Inflammatory macrophage treated with lipopolysaccharide for 4 hours (primary cell): ENCODE measurements at regions not wholly inside any gene's neighbourhood (a gene's known extent, or its start where the extent isn't known, plus 50 kb on each side); places are given as distances from the start of the nearest gene placed in this dataset.
"Not testable (repeated sequence)": the region's sequence is repeated elsewhere in the genome, so short reads cannot be mapped to it uniquely, and the experiment has no call there.

Experiments used
- DNase-seq: peaks from one replicate; pipeline ENCODE4 v3.0.0-alpha.2; 2020

DNA sequence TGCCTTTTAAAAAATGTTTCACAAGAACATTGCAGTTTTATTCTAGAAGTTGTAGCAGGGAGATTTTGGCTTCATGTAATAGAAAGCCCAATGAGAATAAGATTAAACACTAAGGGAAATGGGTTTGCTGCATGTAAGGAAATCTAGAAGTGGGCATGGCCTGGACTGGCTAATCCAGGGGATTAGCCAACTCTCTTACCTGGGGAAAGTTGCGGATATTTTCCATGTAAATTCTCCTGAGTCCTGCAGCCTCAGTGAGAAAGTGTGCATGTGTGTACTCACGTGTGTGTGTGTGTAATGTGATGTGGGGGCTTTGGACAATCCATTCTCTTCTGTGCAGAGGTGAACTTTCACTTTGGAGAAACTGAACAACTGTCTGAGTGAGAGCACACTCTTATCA is 775.1 kb upstream of the TPTE start:
- not testable (repeated sequence) for DNase-seq

DNA sequence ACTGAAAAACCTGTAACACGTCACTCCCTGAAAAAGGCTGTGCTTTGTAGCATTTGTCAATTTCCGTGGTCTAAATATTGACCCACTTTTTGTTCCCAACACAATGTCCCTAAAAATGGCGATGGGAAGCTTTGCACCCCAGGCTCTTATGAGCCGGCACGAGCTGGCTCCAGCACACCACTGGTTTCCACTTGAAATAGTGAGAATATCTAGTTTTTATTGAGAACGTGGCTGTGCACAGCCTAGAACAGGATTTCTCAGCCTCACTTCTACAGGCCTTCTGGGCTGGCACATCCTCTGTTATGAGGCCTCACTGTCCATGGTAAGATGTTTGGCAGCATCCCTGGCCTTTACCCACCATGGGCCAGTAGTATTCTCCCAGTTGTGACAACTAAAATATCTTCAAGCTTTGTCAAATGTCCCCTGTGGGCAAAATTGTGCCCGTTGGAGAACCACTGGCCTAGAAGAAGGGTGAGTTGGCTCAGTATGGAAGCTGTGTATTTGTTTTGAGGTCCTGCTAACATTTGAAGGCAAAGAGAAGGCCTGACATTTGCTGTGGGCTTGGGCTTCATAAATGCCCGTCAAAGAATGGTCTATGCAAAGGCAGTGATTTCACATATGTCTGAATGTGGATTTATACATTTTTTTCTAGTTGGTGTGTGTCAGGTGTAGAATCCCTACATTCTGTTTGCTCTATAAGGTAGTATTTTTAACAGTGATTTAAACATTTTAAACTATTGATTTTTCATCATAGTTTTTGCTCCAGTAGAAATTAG is 774.4 kb upstream of the TPTE start:
- not testable (repeated sequence) for DNase-seq

DNA sequence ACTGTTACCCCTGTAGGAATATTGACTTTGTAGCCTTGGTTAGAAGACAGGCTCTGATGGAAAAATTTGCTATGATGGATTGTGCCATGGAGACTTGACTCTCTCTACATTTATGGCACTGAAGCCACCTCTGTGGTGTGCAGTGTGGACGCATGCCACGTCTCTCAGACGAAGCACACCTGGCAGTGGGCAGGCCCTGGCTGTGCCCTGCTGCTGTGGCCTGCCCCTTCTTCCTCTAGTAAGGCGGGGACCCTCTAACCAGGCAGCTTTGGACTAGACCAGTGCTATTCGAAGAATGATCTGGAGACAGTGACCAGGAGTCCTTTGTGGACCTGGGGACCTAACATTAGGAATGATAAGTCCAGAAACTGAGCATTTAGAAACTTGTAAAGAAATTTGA is 773.5 kb upstream of the TPTE start:
- DNase-seq, result not testable (repeated sequence)

DNA sequence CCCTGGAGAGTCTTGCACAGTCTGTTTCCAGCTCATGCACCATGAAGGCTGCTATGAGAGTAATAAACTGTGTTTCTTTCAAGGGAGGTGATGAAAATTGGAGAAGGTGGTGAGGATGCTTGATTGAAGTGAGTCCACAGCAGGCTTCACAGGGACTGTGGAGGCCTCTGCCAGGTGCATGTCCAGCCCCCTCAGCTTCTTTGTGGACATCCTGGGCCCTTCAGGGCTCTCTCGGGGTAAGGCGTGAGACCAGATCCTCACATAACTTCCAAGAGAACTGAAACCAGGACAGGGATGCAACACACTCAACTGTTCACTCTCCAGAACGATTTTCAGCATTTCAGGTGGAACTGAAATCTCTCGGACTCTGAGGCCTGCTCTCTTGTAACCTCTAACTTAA is 772.9 kb upstream of the TPTE start:
- not testable (repeated sequence) for DNase-seq

DNA sequence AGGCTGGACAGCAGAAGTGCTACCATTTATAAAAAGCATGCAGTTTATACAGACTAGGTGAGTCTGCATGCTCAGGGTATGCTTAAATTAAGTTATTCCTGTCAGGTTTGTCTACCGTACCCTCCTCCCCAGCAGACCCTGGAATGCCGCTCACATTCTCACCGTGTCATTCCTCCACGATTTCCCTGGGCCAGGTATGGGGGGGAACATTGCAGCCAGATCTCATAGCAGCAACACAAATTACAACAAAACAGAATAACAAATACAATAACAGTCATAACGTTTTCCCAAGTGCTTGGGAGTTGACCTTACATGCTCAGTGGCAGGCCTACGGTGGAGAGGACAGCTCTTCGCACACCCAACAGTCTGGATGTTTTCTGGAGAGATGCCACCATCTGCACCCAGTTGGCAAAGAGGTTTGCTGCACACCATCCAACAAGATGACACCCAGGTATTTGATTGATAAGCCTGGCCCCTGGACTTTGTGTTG is 771.6 kb upstream of the TPTE start:
- not testable (repeated sequence) for DNase-seq

DNA sequence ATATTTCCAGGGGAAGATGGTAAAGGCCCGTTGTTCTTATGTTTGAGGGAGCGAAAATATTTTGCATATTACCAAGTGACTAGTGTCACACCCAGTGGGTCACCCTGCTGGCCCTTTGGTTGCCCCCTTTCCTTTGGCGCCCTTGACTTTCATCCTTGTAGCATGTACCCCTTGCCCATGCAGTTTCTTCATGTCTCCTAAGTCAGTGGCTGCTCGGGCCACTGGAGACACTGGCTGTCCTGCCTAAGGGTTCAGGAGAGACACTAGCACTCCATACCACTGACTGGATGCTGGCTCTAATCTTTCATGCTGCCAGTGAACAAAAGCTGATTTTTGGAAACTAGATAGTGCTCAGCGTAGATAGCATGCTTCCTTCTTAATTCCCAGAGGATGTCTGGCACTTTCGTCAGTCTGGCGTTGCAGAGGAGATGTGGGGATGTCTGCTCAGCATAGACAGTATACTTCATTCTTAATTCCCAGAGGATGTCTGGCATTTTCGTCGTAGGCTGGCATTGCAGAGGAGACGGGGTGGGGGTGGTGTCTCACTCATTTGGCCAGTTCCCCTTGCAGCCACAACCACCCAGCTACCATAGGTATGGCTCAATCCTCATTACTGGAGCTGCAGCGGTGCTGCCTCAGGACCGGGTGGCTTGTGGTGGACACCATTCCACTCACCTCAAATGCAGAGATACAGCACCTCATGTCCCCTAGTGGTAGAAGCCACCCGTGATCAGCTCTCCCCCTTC is 770.9 kb upstream of the TPTE start:
- no peak for DNase-seq

DNA sequence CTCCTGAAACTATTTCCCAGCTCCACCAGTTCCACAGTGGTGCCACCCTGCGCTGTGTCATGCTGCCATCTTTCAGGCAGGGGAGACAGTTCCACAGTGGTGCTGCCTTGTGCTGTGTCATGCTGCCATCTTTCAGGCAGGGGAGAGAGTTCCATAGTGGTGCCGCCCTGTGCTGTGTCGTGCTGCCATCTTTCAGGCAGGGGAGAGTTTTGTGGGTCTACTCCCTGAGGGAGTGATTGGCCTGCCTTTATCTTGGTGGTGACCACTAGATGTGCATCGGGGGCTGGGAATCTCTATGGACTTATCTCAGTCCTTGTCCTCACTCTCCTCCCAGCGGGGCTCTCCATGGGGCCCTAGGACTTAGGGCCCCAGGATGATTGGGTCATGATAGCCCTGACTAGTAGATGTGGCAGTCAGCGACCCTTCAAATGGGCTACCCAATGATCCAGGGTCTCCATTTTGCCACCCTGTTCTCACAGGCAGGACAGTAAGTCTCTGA is 770.2 kb upstream of the TPTE start:
- DNase-seq, result not testable (repeated sequence)

DNA sequence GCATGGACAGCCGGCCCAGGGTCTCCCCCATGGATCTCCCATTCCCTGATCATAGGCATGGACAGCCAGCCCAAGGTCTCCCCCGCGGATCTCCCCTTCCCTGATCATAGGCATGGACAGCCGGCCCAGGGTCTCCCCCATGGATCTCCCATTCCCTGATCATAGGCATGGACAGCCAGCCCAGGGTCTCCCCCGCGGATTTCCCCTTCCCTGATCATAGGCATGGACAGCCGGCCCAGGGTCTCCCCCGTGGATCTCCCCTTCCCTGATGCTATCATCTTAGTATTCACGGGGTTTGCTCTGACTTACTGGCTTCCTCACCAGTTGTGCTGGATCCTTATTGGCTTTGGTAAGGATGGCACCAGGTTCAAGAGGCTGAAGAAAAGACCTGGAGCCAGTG is 769.4 kb upstream of the TPTE start:
- not testable (repeated sequence) for DNase-seq

DNA sequence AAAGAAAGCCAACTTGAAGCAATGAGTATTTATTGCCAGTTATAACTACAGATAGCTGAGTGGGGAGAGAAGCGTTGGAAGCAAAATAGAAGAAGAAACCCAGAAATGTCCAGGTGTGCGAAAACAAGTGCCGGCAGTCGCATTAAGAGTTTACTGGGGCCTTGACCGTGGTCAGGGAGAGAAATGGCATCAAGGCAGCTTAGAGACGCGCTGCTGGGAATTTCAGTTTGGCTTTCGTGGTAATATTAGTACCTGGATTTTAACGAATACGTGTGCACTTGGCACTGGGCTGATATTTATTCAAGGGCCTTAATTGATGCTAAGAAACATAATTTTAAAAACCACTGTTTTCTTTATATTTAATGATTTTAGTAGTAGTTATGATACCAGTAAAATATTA is 767.9 kb upstream of the TPTE start:
- not testable (repeated sequence) for DNase-seq

DNA sequence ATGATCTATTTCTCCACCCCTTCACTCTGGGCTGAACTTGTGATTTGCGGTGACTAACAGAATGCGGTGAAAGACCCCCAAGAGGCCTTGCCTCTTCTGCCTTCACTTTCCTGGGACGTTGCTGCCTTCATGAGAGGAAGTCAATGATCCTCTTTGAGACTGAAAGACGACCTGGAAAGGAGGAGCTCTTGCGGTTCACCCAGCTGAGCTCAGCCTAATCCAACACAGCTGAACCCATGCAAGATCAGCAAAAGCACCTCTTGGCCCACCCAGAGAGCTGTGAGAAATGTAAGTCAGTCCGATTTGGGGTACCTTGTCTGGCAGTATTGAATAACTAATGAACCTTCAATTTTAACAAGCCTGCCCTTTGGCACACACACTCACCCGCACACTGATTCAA is 767.4 kb upstream of the TPTE start:
- no peak for DNase-seq

DNA sequence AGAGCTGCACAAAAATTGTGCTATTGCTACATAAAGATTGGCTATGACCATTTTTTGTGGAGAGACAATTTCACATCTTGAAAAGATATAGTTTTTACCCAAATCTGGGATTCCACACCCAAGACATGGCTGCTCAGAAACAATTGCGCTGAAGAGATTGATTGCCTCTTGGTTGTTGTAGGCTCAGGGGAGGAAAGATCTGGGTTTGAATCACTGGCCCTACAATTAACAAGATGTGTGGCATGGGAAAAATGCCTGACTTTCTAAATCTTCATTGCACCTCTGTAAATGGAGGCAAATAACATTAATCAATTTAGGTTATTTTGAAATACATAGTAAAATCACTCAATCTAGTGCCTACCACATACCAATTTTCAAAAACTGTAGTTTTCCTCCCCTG is 766.9 kb upstream of the TPTE start:
- DNase-seq, result not testable (repeated sequence)

DNA sequence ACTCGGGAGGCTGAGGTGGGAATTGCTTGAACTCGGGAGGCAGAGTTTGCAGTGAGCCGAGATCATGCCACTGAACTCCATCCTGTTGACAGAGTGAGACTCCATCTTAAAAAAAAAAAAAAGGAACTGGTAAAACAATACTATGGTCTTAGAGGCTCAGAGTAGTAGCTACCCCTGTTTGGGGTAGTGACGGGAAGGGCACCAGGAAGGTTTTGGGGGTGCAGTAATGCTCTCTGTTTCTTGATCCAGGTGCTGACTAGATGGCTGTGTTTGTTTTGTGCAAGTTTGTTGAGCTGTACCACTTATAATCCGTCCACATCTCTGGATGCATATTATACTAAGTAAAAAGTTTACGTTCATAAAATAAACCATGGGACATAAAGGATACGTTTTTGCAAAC is 765.8 kb upstream of the TPTE start:
- DNase-seq, result no peak

DNA sequence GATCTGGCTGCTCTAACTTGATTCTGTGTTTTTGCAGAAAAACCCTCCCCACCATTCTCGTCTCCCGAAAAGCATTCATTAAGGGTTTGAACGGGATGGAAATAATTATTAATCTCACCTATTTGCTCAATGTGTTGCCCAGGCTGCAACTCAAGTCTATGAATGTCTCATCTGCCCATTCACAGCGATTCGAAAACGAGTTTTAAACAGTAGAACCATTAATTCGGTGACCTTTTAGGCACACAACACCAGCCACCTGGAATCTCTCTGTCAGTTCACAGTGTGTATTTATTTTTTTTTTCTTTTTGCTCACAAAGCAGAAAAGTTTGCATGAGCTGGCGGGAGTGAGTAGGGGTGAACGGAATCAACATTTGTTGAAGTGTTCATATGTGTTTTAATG is 764.7 kb upstream of the TPTE start:
- no peak for DNase-seq

DNA sequence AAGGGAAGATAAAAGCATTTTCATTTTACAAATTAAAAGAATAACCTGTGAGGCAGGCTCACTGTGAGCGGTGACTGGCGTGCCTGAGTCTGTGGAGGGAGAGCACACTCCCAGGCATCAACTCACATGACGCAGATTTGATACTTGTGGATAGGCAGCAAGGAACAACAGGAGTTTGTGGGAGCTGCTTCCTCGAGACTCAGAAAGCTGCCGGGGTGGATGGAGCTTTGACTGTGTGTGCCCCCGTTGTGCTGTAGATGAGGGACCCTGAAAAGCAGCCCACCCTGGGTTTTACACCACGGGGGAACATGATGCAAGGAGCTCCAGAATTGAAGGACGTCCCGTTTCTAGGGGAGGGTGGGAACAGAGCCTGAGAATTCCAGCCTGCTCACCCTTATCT is 764.3 kb upstream of the TPTE start:
- DNase-seq, result not testable (repeated sequence)

DNA sequence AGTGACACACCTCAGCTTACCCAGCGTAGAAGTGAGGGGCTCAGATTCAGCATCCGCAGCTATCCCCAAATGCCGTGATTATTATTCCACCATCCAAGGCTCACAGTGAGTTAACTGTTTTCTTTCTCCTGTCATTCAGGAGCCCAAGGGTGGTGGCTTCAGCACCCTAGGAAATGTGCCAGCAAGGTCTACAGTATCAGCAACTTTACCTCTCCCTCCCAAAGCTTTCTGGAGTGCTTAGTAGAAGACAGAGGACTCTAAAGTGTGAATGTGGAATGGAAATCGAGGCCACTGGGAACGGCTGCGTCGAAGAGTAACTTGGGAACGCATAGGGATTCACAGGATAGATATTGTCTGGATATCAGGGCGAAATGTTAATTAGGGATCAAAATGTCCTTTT is 763.8 kb upstream of the TPTE start:
- not testable (repeated sequence) for DNase-seq

DNA sequence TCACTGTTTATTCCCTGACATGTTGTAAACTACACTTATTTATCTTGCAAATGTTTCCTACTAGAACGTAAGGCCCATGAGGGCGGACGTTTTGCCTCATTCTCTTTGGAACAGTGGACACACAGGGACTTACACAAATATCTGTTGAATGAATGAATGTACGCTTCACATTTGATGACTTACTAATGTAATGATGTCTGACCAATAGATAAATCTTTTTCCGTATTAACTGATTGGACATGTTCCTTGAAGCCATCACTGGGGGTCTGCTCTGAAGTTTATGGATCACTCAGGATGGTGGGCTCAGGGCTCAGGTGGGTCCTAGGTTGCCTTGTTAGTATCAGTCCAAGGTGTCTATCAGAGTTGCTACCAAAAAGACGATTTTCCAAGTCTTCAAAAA is 763.2 kb upstream of the TPTE start:
- no peak for DNase-seq

DNA sequence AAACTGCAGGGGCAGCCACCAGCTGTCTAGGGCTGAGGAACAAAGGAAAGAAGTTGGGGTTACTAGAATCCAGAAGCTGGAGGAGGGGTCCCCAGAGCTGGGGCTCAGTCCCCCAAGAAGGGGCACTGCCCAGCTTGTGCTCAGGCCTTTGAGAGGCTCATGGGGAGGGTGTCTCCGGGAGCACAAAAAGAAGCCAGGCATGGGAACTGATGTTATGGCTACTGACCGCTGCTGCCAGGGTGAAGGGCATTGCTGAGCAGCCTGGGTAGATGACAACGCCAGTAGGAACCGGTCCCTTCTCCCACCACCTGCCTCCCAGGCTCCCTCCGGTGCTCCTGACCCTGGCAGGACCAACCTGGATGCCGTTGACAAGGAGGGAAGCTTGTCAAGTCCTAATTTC is 762.5 kb upstream of the TPTE start:
- DNase-seq, result no peak

DNA sequence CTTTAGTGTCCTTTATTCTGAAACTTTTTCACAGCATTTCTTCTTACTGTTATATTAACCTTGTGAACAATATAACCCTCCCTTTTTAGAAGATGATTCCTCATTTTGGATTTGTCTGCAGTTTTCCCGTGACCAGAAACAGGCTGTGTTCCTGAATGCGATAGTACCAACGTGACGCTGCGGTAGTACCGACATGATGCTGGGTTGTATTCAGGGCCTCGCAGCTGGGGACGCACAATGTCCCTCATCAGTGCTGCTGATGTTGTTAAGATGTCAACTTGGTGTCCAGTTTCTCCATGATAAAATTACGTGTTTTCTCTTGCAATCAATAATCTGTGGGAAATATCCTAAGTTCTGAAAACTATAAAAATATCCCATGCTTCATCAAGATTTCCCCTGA is 761.4 kb upstream of the TPTE start:
- no peak for DNase-seq

DNA sequence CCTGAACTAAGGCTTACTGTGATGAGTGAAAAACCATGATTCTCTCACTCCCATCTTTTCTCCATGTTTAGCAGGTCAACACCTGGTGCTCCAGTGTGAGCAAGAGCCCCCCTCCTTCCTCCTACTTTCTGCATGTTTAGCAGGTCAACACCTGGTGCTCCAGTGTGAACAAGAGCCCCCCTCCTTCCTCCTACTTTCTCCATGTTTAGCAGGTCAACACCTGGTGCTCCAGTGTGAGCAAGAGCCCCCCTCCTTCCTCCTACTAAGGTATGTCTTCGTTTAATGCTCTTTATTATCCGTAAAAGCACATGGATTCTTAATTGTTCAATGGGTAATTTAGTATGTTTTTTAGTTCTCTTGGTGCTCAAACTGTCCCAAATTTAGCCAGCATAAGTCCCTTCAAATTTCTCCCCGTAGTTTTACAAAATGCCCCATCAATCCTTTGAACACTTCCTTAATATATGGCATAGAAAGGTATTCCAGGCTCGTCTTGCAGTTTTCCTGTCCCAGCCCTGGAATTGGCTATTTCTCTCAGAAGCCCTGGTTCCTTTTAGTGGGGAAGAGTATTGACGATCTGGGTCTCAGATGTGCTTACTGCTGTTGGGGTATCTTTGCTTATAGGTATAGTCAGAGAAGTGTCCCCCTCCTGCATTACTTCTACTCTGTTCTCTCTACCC is 760.8 kb upstream of the TPTE start:
- DNase-seq, result no peak

DNA sequence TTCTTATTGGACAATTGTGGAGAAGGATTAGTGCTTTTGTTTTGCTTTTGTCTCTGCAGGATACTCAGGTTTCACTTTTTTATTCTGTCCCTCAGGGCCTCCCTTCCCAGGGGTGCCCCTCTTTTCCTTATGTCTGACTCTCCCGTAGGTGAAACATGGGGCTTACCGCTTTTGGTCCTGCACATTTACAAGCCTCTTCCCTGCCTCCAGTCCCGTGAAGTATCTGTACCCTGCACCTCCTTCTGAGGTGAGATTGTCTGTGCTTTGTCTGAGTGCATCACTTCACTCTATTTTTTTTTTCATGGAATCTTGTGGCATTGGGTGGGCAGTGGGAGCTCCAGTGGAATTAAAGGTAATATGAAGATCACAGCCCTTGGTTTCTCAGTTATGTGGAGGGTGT is 758.1 kb upstream of the TPTE start:
- no peak for DNase-seq

DNA sequence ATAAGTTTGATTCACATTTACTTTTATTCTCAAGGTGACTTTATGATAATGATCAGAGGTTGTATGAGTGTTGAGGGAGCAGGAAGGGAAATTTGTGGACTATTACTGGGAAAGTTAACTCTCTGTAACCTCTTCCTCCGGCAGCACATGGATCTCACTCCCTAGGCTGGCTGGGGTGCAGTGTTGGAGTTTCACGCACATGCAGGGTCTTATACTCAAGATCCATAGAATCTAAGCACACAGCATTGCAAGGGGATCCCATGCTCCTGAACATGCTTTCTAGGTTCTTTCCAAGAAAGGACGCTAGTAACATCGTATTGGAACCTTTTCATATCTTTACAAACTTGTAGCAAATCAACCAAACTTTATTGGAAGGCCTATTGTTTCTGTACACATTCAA is 757.6 kb upstream of the TPTE start:
- DNase-seq, result no peak

DNA sequence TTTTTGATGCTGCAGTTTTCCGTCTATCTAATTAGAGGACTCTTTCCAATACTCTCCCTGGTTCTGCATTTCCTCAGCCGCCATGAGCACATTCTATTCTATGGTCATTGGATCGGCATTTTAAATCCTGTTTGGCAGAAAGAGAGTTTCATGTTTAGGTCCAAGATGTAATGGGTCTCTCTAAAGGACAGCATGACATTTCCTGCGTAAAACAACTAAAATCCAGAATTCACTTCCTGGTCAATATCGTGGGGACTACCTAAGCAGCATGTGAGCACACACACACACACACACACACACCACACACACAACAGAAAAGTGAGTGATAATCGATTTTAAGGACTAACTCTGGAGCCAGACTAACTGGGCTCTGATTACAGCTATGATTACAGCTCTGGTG is 757.1 kb upstream of the TPTE start:
- not testable (repeated sequence) for DNase-seq

DNA sequence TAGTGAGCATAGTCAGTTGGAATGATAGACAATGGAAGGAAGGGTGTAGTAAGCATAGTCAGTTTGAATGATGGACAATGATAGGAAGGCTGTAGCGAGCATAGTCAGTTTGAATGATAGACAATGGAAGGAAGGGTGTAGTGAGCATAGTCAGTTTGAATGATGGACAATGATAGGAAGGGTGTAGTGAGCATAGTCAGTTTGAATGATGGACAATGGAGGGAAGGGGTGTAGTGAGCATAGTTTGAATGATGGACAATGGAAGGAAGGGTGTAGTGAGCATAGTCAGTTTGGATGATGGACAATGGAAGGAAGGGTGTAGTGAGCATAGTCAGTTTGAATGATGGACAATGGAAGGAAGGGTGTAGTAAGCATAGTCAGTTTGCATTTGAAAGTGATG is 755.8 kb upstream of the TPTE start:
- not testable (repeated sequence) for DNase-seq
